H1 (cell line): ENCODE measurements at regions not wholly inside any gene's neighbourhood (a gene's known extent, or its start where the extent isn't known, plus 50 kb on each side); places are given as distances from the start of the nearest gene placed in this dataset.

Experiments used
- CTCF ChIA-PET: fragments of 300-600 bp; sonication (Branson Sonifier 250); formaldehyde crosslinking; loops from one replicate; lab custom pipeline; 2021; ENCODE audit not compliant: partially characterized antibody; lab: Charles Lee
- POLR2A ChIA-PET: fragments of 300-600 bp; sonication (Branson Sonifier 250); formaldehyde crosslinking; loops from one replicate; lab custom pipeline; 2021; ENCODE audit warnings: inconsistent platforms; ENCODE audit not compliant: partially characterized antibody; lab: Charles Lee
- DNase-seq, 2 experiments: peaks; one replicate each; pipeline versions ENCODE4 v3.0.0 to v3.0.0-alpha.2; 2010 to 2022; ENCODE audit warnings: low spot score in 2 of 2, low read depth in 1 of 2, mixed read lengths in 1 of 2
- FAIRE-seq: peaks from 2 replicates; lab custom pipeline; 2011; peaks lifted over from hg19 to GRCh38; lab: Jason Lieb, UNC
- H2AFZ ChIP-seq: 2 replicates; pipeline ENCODE4 v1.8.1; 2012; ENCODE audit warnings: low read length, inconsistent platforms
- H2AK5ac ChIP-seq: 2 replicates; pipeline ENCODE4 v1.6.1; 2013; ENCODE audit warnings: low read depth, low read length
- H2BK120ac ChIP-seq: replicated peaks from 2 replicates; pipeline ENCODE3; 2013; ENCODE audit warnings: low read depth, low read length, inconsistent platforms
- H2BK12ac ChIP-seq: 2 replicates; pipeline ENCODE4 v1.6.1; 2013; ENCODE audit warnings: low read depth, low read length
- H2BK15ac ChIP-seq: 2 replicates; pipeline ENCODE4 v1.6.1; 2013; ENCODE audit warnings: low read length
- H2BK20ac ChIP-seq: 2 replicates; pipeline ENCODE4 v1.6.1; 2013; ENCODE audit warnings: low read length
- H2BK5ac ChIP-seq: 2 replicates; pipeline ENCODE4 v1.6.1; 2013; ENCODE audit warnings: low read depth, low read length
- H3K14ac ChIP-seq: 2 replicates; pipeline ENCODE4 v1.6.1; 2013; ENCODE audit warnings: inconsistent platforms; ENCODE audit not compliant: insufficient read length
- H3K18ac ChIP-seq: 2 replicates; pipeline ENCODE4 v1.6.1; 2013; ENCODE audit warnings: low read length; ENCODE audit errors: extremely low read depth
- H3K23ac ChIP-seq: 2 replicates; pipeline ENCODE4 v1.6.1; 2013; ENCODE audit warnings: inconsistent platforms; ENCODE audit not compliant: insufficient read length
- H3K23me2 ChIP-seq: 2 replicates; pipeline ENCODE4 v1.6.1; 2013; ENCODE audit warnings: low read depth, low read length
- H3K27ac ChIP-seq: 2 replicates; pipeline ENCODE4 v1.6.1; 2011; ENCODE audit warnings: low read depth, low read length, inconsistent platforms
- H3K27me3 ChIP-seq, 4 experiments: replicated peaks in 1 of 4; 1 replicate in 1 of 4; 2 replicates in 3 of 4; pipeline versions ENCODE4 v1.6.1 to v1.8.1; 2011 to 2013; ENCODE audit warnings: low read length in 3 of 4, mild to moderate bottlenecking in 3 of 4, inconsistent platforms in 2 of 4, mixed read lengths in 2 of 4, moderate library complexity in 1 of 4; ENCODE audit not compliant: control insufficient read depth in 3 of 4, insufficient read depth in 3 of 4; ENCODE audit errors: extremely low read depth in 1 of 4
- H3K36me3 ChIP-seq, 4 experiments: 2 replicates each; pipeline versions ENCODE4 v1.6.1 to v1.8.1; 2011 to 2013; ENCODE audit warnings: mild to moderate bottlenecking in 4 of 4, low read length in 3 of 4, moderate library complexity in 2 of 4, control low read depth in 1 of 4, inconsistent platforms in 1 of 4; ENCODE audit not compliant: insufficient read depth in 4 of 4, control insufficient read depth in 2 of 4
- H3K4ac ChIP-seq: replicated peaks from 2 replicates; pipeline ENCODE3; 2013; ENCODE audit warnings: low read length, low read depth, mixed read lengths, inconsistent platforms; ENCODE audit not compliant: insufficient read length
- H3K4me1 ChIP-seq, 4 experiments: replicated peaks in 1 of 4; 1 replicate in 1 of 4; 2 replicates in 3 of 4; pipeline versions ENCODE4 v1.6.1 to v1.8.1; 2011 to 2013; ENCODE audit warnings: low read length in 3 of 4, inconsistent platforms in 2 of 4, mixed read lengths in 1 of 4; ENCODE audit not compliant: insufficient read depth in 4 of 4, control insufficient read depth in 3 of 4
- H3K4me2 ChIP-seq, 2 experiments: 2 replicates each; pipeline versions ENCODE4 v1.6.1 to v1.8.1; 2011 to 2013; ENCODE audit warnings: low read depth in 2 of 2, low read length in 2 of 2, control low read depth in 1 of 2, inconsistent platforms in 1 of 2, mild to moderate bottlenecking in 1 of 2; ENCODE audit not compliant: insufficient read depth in 1 of 2
- H3K4me3 ChIP-seq, 4 experiments: fragments of 200-600, 300-600 bp in 1 of 4; sonication (generic), shearing (Covaris generic), sonication (Bioruptor Twin) in 1 of 4; 2 replicates each; pipeline versions ENCODE4 v1.5.1 to v1.8.1; 2011 to 2016; ENCODE audit warnings: low read length in 4 of 4, low read depth in 3 of 4, control low read depth in 2 of 4, inconsistent platforms in 2 of 4, mild to moderate bottlenecking in 2 of 4, mixed read lengths in 1 of 4, moderate library complexity in 1 of 4; ENCODE audit not compliant: insufficient read depth in 2 of 4; ENCODE audit errors: extremely low read depth in 1 of 4
- H3K56ac ChIP-seq: replicated peaks from 2 replicates; pipeline ENCODE3; 2013; ENCODE audit warnings: low read depth, mild to moderate bottlenecking, mixed read lengths, low read length, inconsistent platforms; ENCODE audit not compliant: insufficient read length
- H3K79me1 ChIP-seq: 2 replicates; pipeline ENCODE4 v1.6.1; 2013; ENCODE audit warnings: low read depth, low read length, control low read depth
- H3K79me2 ChIP-seq, 2 experiments: 2 replicates each; pipeline versions ENCODE4 v1.6.1 to v1.8.1; 2012 to 2013; ENCODE audit warnings: low read length in 2 of 2, mild to moderate bottlenecking in 2 of 2, inconsistent platforms in 1 of 2; ENCODE audit not compliant: insufficient read depth in 2 of 2, control insufficient read depth in 1 of 2
- H3K9ac ChIP-seq, 4 experiments: replicated peaks in 1 of 4; 1 replicate in 1 of 4; 2 replicates in 3 of 4; pipeline versions ENCODE4 v1.6.1 to v1.8.1; 2011 to 2013; ENCODE audit warnings: low read depth in 3 of 4, low read length in 3 of 4, control low read depth in 2 of 4, mild to moderate bottlenecking in 2 of 4, moderate library complexity in 2 of 4, inconsistent platforms in 1 of 4; ENCODE audit errors: extremely low read depth in 1 of 4
- H3K9me3 ChIP-seq, 2 experiments: 2 replicates each; pipeline versions ENCODE4 v1.6.1 to v1.8.1; 2012 to 2013; ENCODE audit warnings: mild to moderate bottlenecking in 2 of 2, moderate library complexity in 2 of 2, control low read depth in 1 of 2, inconsistent platforms in 1 of 2, low read depth in 1 of 2, low read length in 1 of 2, mixed read lengths in 1 of 2; ENCODE audit not compliant: insufficient read depth in 2 of 2
- H4K20me1 ChIP-seq, 2 experiments: replicated peaks in 1 of 2; 2 replicates each; pipeline versions ENCODE3 to v1.8.1; 2011 to 2013; ENCODE audit warnings: inconsistent platforms in 2 of 2, low read length in 2 of 2, mild to moderate bottlenecking in 1 of 2; ENCODE audit not compliant: insufficient read depth in 2 of 2, control insufficient read depth in 1 of 2
- H4K5ac ChIP-seq: 2 replicates; pipeline ENCODE4 v1.6.1; 2013; ENCODE audit warnings: low read length, low read depth, mixed read lengths, inconsistent platforms; ENCODE audit not compliant: insufficient read length
- H4K8ac ChIP-seq: 2 replicates; pipeline ENCODE4 v1.8.0; 2013; ENCODE audit warnings: mild to moderate bottlenecking, moderate library complexity, low read length, inconsistent platforms; ENCODE audit not compliant: insufficient read depth; ENCODE audit errors: extremely low read depth
- H4K91ac ChIP-seq: replicated peaks from 2 replicates; pipeline ENCODE3; 2013; ENCODE audit warnings: low read length, mixed read lengths, inconsistent platforms; ENCODE audit not compliant: insufficient read length
- BCL11A ChIP-seq, 2 experiments: IDR thresholded peaks; one replicate each; pipeline ENCODE4 v1.6.1; 2011; ENCODE audit warnings: low read depth in 2 of 2, low read length in 2 of 2, mild to moderate bottlenecking in 2 of 2
- CBX5 ChIP-seq: fragments of 300-800, 300-1000 bp; sonication (generic); IDR thresholded peaks from 2 replicates; pipeline ENCODE4 v1.7.1; 2016; ENCODE audit warnings: antibody characterized with exemption, low read length, low read depth
- CEBPB ChIP-seq: IDR thresholded peaks from 2 replicates; pipeline ENCODE4 v1.6.1; 2012; ENCODE audit warnings: low read depth, low read length
- SIRT6 ChIP-seq: IDR thresholded peaks from one replicate; pipeline ENCODE4 v1.7.1; 2012; ENCODE audit warnings: low read length, inconsistent platforms
- WGBS, 2 experiments: shearing (Covaris generic) in 1 of 2; methylation state at CpG; one replicate each; pipeline versions ENCODE4 v1.1.6 to v1.1.7; 2013 to 2015; ENCODE audit warnings: low lambda C conversion rate in 2 of 2, mixed read lengths in 2 of 2, inconsistent platforms in 1 of 2, low coverage in 1 of 2, missing lambda C conversion rate in 1 of 2; ENCODE audit not compliant: insufficient replicate concordance in 2 of 2, insufficient coverage in 1 of 2, insufficient read length in 1 of 2; ENCODE audit errors: extremely low coverage in 1 of 2, missing lambda C conversion rate in 1 of 2; 5-methylcytosine and 5-hydroxymethylcytosine counted together

DNA sequence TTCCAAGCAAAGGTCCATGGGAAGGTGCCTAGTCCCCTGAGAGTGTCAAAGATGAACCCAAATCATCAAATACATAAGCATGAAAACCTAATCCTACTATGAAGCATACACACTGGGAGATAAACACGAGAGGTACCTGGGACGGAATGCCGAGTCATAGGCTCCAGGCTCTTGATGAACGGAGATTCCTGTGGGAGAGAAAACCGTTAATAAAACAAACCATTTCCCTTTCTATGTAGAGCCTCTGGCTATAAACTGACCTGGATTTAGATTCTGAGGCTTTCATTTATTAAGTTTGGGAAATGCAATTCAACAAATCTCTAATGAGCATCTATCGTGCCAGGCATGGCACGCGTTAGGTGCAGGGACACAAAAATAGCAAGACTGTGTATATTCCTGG is 206.4 kb upstream of the IL12B start:
- H3K23ac ChIP-seq: no peak overlapping the region
- H2BK12ac ChIP-seq: no peak overlapping the region
- ChIA-PET POLR2A (no interaction called here), CTCF (no interaction called here)
- H3K27me3 ChIP-seq: no peaks in the 10 kb centered on the region
- H3K18ac ChIP-seq: no peak overlapping the region
- no peak overlapping the region for H3K4me2 ChIP-seq
- H2BK5ac ChIP-seq: no peak overlapping the region
- no peak overlapping the region for H3K56ac ChIP-seq
- H4K8ac ChIP-seq: no peak overlapping the region
- H3K9ac ChIP-seq: no peak overlapping the region
- H3K4ac ChIP-seq: no peak overlapping the region
- H4K20me1 ChIP-seq: no peaks in the 10 kb centered on the region
- no peaks in the 10 kb centered on the region; the same call in 1 of the 2 replicates for H3K23me2 ChIP-seq
- H3K27ac ChIP-seq: no peak overlapping the region
- no peak overlapping the region for H2BK15ac ChIP-seq
- H2BK20ac ChIP-seq: no peak overlapping the region
- H3K4me1 ChIP-seq: no peaks in the 10 kb centered on the region
- H3K4me3 ChIP-seq: no peak overlapping the region
- no peak overlapping the region for H4K5ac ChIP-seq
- H3K14ac ChIP-seq: no peak overlapping the region
- 94% methylated on average over 8 of the region's 8 CpGs; no CpG with 5 or more reads in 1 of the 2 experiments for WGBS, 2 experiments
- no peaks in the 10 kb centered on the region for H3K79me2 ChIP-seq
- no peak for DNase-seq
- H2AK5ac ChIP-seq: no peak overlapping the region
- peaks cover 8 to 10% of the 10 kb centered on the region in 2 experiments; a peak in 2 of 4 replicates for H3K9me3 ChIP-seq
- H3K36me3 ChIP-seq: no peaks in the 10 kb centered on the region; a peak in 1 of 8 replicates
- no peak overlapping the region for H4K91ac ChIP-seq
- H3K79me1 ChIP-seq: no peaks in the 10 kb centered on the region
- no peak overlapping the region for H2BK120ac ChIP-seq
- H2AFZ ChIP-seq: peak overlapping the region; percentile 81; the same call in 1 of the 2 replicates
- no peak for FAIRE-seq
- TF ChIP-seq CEBPB: no peak
- TF ChIP-seq BCL11A (IDR thresholded peaks at IDR 0.05; ENCODE audit: low read depth in 2 of 2, low read length in 2 of 2): no peak
- no peak for TF ChIP-seq CBX5
- TF ChIP-seq SIRT6: no peak
